ENCODE measurements at regions not wholly inside any gene's neighbourhood (a gene's known extent, or its start where the extent isn't known, plus 50 kb on each side); places are given as distances from the start of the nearest gene placed in this dataset.

DNA sequence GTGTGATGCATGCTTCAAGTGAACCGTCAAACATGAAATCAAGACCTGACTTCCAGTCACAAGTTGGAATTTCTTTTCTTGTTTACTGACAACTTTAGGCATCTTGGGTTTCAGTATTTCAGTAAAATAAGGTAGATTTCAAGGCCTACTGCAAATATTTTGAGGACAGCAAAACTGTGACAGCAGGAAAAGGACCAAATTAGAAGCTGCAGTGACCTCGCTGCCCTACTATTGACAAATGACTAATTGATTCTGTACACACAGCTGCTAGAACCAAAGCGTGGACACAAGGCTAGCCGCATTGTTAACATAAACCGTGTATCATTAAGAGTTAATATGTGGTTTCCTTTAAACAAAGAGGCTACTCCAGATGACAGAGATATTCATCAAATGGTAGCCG lies 105.7 kb upstream of the SEC61G start:
- TF ChIP-seq Cebpa-rat (IDR thresholded peaks at IDR 0.05), result no peak
- Histone ChIP-seq H4K20me1 (no peaks in the 10 kb centered on the region), H3K4me2 (no peak overlapping the region), H3K27me3 (no peaks in the 10 kb centered on the region), H3K4me3 (no peak overlapping the region), H3K4me1 (no peaks in the 10 kb centered on the region), H3K9ac (no peak overlapping the region), H3K36me3 (no peaks in the 10 kb centered on the region), H3K9me3 (no peaks in the 10 kb centered on the region), H3K27ac (no peak overlapping the region)

DNA sequence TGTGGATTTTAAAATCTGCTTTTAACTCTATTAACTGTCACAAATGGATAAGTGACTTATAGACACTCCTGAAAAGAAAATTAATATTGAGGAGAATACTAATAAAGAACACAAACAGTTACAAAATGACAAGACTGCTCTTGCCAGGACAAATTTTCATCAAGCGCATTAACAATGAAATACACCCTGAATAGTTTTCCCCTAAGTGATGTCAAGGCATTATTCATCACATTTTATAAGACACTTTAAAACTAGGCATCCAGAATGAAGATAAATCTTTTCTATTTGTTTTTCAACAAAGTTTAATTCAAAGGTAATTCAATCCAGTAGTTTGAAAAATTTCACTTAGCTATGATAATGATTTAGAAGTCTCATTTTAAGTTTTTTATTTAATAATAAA lies 110.5 kb upstream of the SEC61G start:
- Histone ChIP-seq H3K27ac (no peak overlapping the region), H3K9me3 (no peaks in the 10 kb centered on the region), H4K20me1 (no peaks in the 10 kb centered on the region), H3K9ac (no peak overlapping the region), H3K4me3 (no peak overlapping the region), H3K4me2 (no peak overlapping the region), H3K4me1 (no peaks in the 10 kb centered on the region), H3K36me3 (no peaks in the 10 kb centered on the region), H3K27me3 (no peaks in the 10 kb centered on the region)
- TF ChIP-seq Cebpa-rat (IDR thresholded peaks at IDR 0.05), result no peak

DNA sequence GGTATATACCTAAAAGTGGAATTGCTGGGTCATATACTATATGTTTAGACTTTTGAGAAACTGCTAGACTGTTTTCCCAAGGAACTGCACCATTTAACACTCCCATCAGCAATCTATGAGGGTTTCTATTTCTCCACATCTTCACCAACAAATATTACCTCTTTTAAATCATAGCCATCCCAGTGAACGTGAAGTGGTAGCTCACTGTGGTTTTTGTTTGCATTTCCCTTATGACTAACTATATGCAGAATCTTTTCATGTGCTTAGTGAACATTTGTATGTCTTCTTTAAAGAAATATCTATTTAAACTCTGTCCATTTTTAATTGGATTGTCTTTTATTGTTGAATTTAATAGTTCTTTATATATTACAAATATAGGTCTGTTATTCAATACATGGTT lies 115.8 kb upstream of the SEC61G start:
- Histone ChIP-seq H3K4me2 (no peak overlapping the region), H4K20me1 (no peaks in the 10 kb centered on the region), H3K9ac (no peak overlapping the region), H3K36me3 (no peaks in the 10 kb centered on the region), H3K9me3 (no peaks in the 10 kb centered on the region), H3K27me3 (no peaks in the 10 kb centered on the region), H3K4me3 (no peak overlapping the region), H3K27ac (no peak overlapping the region), H3K4me1 (peaks cover 5% of the 10 kb centered on the region; the same call in 1 of the 2 replicates)
- TF ChIP-seq Cebpa-rat (IDR thresholded peaks at IDR 0.05), result no peak

DNA sequence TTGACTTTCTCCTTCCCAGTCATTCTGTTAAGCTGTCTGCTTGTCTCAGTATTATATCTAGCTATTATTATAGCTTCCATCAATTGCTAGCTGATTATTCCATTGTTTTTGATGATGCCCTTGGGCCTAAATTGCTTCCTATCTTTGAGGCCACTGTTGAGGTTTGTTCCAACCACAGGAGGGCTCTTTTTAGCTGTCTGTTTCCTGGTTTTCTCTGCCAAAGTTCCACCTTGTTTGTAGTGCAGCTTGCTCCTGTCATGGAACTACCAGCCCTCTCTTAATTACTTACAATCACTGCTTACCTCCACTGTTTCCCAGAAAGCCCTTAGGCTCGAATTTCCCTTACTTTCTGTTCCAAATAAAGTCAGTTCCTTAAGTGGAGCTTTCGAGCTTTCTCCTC lies 118.7 kb upstream of the SEC61G start:
- Histone ChIP-seq H4K20me1 (no peaks in the 10 kb centered on the region), H3K4me3 (no peak overlapping the region), H3K4me1 (peaks cover 5% of the 10 kb centered on the region; the same call in 1 of the 2 replicates), H3K9me3 (no peaks in the 10 kb centered on the region), H3K27me3 (no peaks in the 10 kb centered on the region), H3K27ac (no peak overlapping the region), H3K9ac (no peak overlapping the region), H3K36me3 (no peaks in the 10 kb centered on the region), H3K4me2 (no peak overlapping the region)
- TF ChIP-seq Cebpa-rat (IDR thresholded peaks at IDR 0.05), result no peak

GRCh38 chr7:54878339-54878738 lies 119.3 kb upstream of the SEC61G start:
- Histone ChIP-seq H3K4me2 (no peak overlapping the region), H4K20me1 (no peaks in the 10 kb centered on the region), H3K4me1 (peaks cover 5% of the 10 kb centered on the region; the same call in 1 of the 2 replicates), H3K27ac (no peak overlapping the region), H3K4me3 (no peak overlapping the region), H3K9ac (no peak overlapping the region), H3K27me3 (no peaks in the 10 kb centered on the region), H3K36me3 (no peaks in the 10 kb centered on the region), H3K9me3 (no peaks in the 10 kb centered on the region)
- TF ChIP-seq Cebpa-rat (IDR thresholded peaks at IDR 0.05), result no peak

GRCh38 chr7:54879776-54880175 lies 120.8 kb upstream of the SEC61G start:
- H3K27me3 ChIP-seq, result no peaks in the 10 kb centered on the region
- H3K4me3 ChIP-seq, result no peak overlapping the region
- no peak overlapping the region for H3K9ac ChIP-seq
- H3K36me3 ChIP-seq, result no peaks in the 10 kb centered on the region
- peaks cover 5% of the 10 kb centered on the region; the same call in 1 of the 2 replicates for H3K4me1 ChIP-seq
- H3K4me2 ChIP-seq, result no peak overlapping the region
- H3K9me3 ChIP-seq, result no peaks in the 10 kb centered on the region
- no peak for TF ChIP-seq Cebpa-rat (IDR thresholded peaks at IDR 0.05)
- no peaks in the 10 kb centered on the region for H4K20me1 ChIP-seq
- H3K27ac ChIP-seq, result no peak overlapping the region

GRCh38 chr7:54880326-54880989 lies 121.4 kb upstream of the SEC61G start:
- Histone ChIP-seq H3K4me2 (no peak overlapping the region), H3K27ac (no peak overlapping the region), H3K4me3 (no peak overlapping the region), H3K27me3 (no peaks in the 10 kb centered on the region), H3K36me3 (no peaks in the 10 kb centered on the region), H4K20me1 (no peaks in the 10 kb centered on the region), H3K9ac (no peak overlapping the region), H3K9me3 (no peaks in the 10 kb centered on the region), H3K4me1 (peaks cover 5% of the 10 kb centered on the region; the same call in 1 of the 2 replicates)
- TF ChIP-seq Cebpa-rat (IDR thresholded peaks at IDR 0.05), result no peak

DNA sequence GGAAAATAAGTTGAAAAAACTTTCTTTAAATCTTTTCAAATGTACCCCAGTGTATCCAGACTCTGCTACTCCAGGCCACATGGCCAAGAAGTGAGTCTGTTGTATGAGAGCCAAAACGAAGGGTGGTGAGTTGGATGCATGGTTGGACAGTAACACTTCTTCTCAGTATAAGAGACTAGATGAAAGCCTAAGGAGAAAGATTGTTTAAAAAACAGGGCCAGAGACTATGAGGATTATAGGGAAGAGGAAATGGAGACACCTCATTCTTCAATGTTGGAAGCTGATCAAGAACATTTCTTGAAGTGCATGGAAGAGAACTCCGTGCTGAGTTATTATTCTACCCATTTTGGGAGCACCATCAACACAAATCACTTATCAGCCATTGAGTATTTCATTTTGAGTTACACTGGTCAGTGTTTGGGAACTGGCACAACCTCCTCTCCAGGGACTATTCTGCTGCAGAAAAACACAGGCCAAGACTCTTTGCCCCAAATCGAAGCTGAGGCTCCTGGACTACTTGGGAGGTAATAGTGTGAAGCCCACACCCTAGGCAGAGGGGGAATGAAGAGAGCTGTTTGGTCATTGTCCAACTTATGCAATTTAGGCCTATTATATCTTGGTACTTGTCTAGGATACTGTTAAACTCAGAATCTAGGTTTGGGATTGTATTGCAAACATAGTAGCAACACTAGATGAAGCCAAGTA lies 123.0 kb upstream of the SEC61G start:
- Histone ChIP-seq H3K9ac (no peak overlapping the region), H3K27me3 (no peaks in the 10 kb centered on the region), H3K4me3 (no peak overlapping the region), H3K36me3 (no peaks in the 10 kb centered on the region), H3K4me1 (peaks cover 5% of the 10 kb centered on the region; the same call in 1 of the 2 replicates), H3K4me2 (no peak overlapping the region), H3K27ac (no peak overlapping the region), H3K9me3 (no peaks in the 10 kb centered on the region), H4K20me1 (no peaks in the 10 kb centered on the region)
- TF ChIP-seq Cebpa-rat (IDR thresholded peaks at IDR 0.05), result no peak

- no peaks in the 10 kb centered on the region for H4K20me1 ChIP-seq
- no peaks in the 10 kb centered on the region for H3K27me3 ChIP-seq
- no peak for TF ChIP-seq Cebpa-rat (IDR thresholded peaks at IDR 0.05)
- H3K4me3 ChIP-seq, result no peak overlapping the region
- H3K36me3 ChIP-seq, result no peaks in the 10 kb centered on the region
- no peak overlapping the region for H3K9ac ChIP-seq
- peaks cover 2% of the 10 kb centered on the region; the same call in 1 of the 2 replicates for H3K4me1 ChIP-seq
- no peak overlapping the region for H3K27ac ChIP-seq
- no peaks in the 10 kb centered on the region for H3K9me3 ChIP-seq
- H3K4me2 ChIP-seq, result no peak overlapping the region
These were observed 123.7 kb upstream of the SEC61G start for GRCh38 chr7:54882694-54883093.

GRCh38 chr7:54883576-54883975 lies 124.6 kb upstream of the SEC61G start:
- Histone ChIP-seq H3K27me3 (no peaks in the 10 kb centered on the region), H3K36me3 (no peaks in the 10 kb centered on the region), H3K4me2 (no peak overlapping the region), H3K4me3 (no peak overlapping the region), H3K4me1 (no peaks in the 10 kb centered on the region), H3K9me3 (no peaks in the 10 kb centered on the region), H4K20me1 (no peaks in the 10 kb centered on the region), H3K27ac (no peak overlapping the region), H3K9ac (no peak overlapping the region)
- no peak for TF ChIP-seq Cebpa-rat (IDR thresholded peaks at IDR 0.05)

Data from BLaER1 (cell line).